ENCODE measurements at regions not wholly inside any gene's neighbourhood (a gene's known extent, or its start where the extent isn't known, plus 50 kb on each side); places are given as distances from the start of the nearest gene placed in this dataset.

DNA sequence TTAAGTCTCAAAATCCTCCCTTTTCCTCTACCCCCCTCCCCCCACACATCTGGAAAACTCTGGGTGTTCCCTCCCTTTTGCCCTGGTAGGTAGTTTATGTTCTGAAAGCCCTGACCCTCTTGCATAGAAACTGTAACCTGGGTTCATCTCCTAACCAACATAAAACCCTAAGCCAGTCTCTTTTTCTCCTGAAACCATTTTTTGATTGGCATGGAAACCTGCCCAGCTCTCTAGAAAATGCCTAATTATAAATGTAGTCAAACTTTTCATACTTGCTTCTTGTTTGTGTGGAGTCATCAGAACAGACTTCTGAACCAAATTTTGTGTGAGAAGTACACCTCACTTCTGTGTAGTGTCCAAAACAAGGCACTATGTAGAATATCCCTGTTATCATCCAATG is 1264.4 kb downstream of the SI start:
- DNase-seq (ENCODE audit: low read depth, low spot score) (no peak), FAIRE-seq (no peak)
- dilution Hi-C loops (cut with MboI; ENCODE audit: extremely low pct_ligation_motif_present, low sequenced_read_pairs) = no loop called here
- no peak overlapping the region for H3K9ac ChIP-seq (replicated peaks; ENCODE audit: extremely low read depth, insufficient read depth, low read length)
- no peak overlapping the region for H3K27ac ChIP-seq (ENCODE audit: insufficient read depth, low read depth, low read length)
- H3K4me2 ChIP-seq (ENCODE audit: insufficient read depth, low read length) = no peak overlapping the region
- H4K20me1 ChIP-seq (replicated peaks; ENCODE audit: control insufficient read depth, extremely low read depth, insufficient read depth, low read length) = no peaks in the 10 kb centered on the region
- H3K79me2 ChIP-seq (ENCODE audit: control insufficient read depth, insufficient read depth, low read length) = no peaks in the 10 kb centered on the region
- no peak for TF ChIP-seq POLR2AphosphoS5 (IDR thresholded peaks at IDR 0.05; ENCODE audit: insufficient read depth, low read depth, low read length)
- no peak for TF ChIP-seq MYC (IDR thresholded peaks at IDR 0.05; ENCODE audit: low read depth, low read length)
- TF ChIP-seq JUN (IDR thresholded peaks at IDR 0.05; ENCODE audit: borderline replicate concordance, insufficient read depth, insufficient read length, low read depth) = no peak
- TF ChIP-seq GATA2 (IDR thresholded peaks at IDR 0.05; ENCODE audit: insufficient read depth, insufficient read length, low read depth, low read length) = no peak
- TF ChIP-seq CTCF (IDR thresholded peaks at IDR 0.05; ENCODE audit: extremely low read depth in 1 of 2, insufficient read depth in 1 of 2, low read depth in 1 of 2, low read length in 2 of 2) = no peak
- no peak for TF ChIP-seq EZH2 (IDR thresholded peaks at IDR 0.05; ENCODE audit: borderline replicate concordance, low read depth, low read length, severe bottlenecking)
- TF ChIP-seq FOS (IDR thresholded peaks at IDR 0.05; ENCODE audit: borderline replicate concordance, insufficient read depth, low read length) = no peak
- no peak for TF ChIP-seq POLR2A (IDR thresholded peaks at IDR 0.05; ENCODE audit: low read depth, low read length)
- TF ChIP-seq, protein P1, sequence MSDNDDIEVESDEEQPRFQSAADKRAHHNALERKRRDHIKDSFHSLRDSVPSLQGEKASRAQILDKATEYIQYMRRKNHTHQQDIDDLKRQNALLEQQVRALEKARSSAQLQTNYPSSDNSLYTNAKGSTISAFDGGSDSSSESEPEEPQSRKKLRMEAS (IDR thresholded peaks at IDR 0.05; ENCODE audit: insufficient read depth, insufficient read length) = no peak
- intact Hi-C loops (cut with micrococcal nuclease) = no loop called here
- H3K27me3 ChIP-seq (ENCODE audit: control insufficient read depth in 2 of 2, insufficient read depth in 2 of 2, low read length in 2 of 2) = no peaks in the 10 kb centered on the region
- H3K4me3 ChIP-seq (replicated peaks in 1 of 3; ENCODE audit: insufficient read depth in 1 of 3, low read depth in 1 of 3, low read length in 3 of 3) = no peak overlapping the region
- H3K9me1 ChIP-seq (replicated peaks; ENCODE audit: control insufficient read depth, extremely low read depth, insufficient read depth, low read length) = no peaks in the 10 kb centered on the region
- no peaks in the 10 kb centered on the region for H3K4me1 ChIP-seq (ENCODE audit: control insufficient read depth, extremely low read depth, insufficient read depth, low read length)
- BruUV-seq (replicated peaks) = no TSS peak
- no peak overlapping the region for H2AFZ ChIP-seq (ENCODE audit: low read depth, low read length)
- no peaks in the 10 kb centered on the region for H3K36me3 ChIP-seq (ENCODE audit: control insufficient read depth in 2 of 2, extremely low read depth in 1 of 2, insufficient read depth in 2 of 2, low read length in 2 of 2)
- H3K9me3 ChIP-seq (replicated peaks; ENCODE audit: control insufficient read depth, insufficient read depth, low read length) = peaks cover 2% of the 10 kb centered on the region
- CTCF ChIA-PET = no interaction called here
- POLR2A ChIA-PET = no interaction called here

All from endothelial cell of umbilical vein (primary cell).